Immature natural killer cell (primary cell): ENCODE measurements at regions not wholly inside any gene's neighbourhood (a gene's known extent, or its start where the extent isn't known, plus 50 kb on each side); places are given as distances from the start of the nearest gene placed in this dataset.

Experiments
- DNase-seq, 3 donors: peaks; one replicate each; pipeline ENCODE4 v3.0.0; 2022; ENCODE audit warnings: mixed read lengths in 1 of 3
- H3K27ac Mint-ChIP-seq, 6 donors: one replicate each; pipeline ENCODE4 v1.8.0; 2020; ENCODE audit warnings: mixed read lengths in 6 of 6, mild to moderate bottlenecking in 5 of 6, inconsistent platforms in 4 of 6, moderate library complexity in 3 of 6
- H3K27me3 Mint-ChIP-seq, 3 donors: one replicate each; pipeline ENCODE4 v1.8.0; 2020 to 2021; ENCODE audit warnings: low read depth in 3 of 3, mild to moderate bottlenecking in 3 of 3, mixed read lengths in 3 of 3, moderate library complexity in 3 of 3, inconsistent platforms in 1 of 3
- H3K36me3 Mint-ChIP-seq, 3 donors: one replicate each; pipeline ENCODE4 v1.8.0; 2020; ENCODE audit warnings: mixed read lengths in 3 of 3, inconsistent platforms in 2 of 3, mild to moderate bottlenecking in 2 of 3
- H3K4me1 Mint-ChIP-seq, 2 donors: one replicate each; pipeline ENCODE4 v1.8.0; 2020; ENCODE audit warnings: inconsistent platforms in 2 of 2, mild to moderate bottlenecking in 2 of 2, mixed read lengths in 2 of 2, moderate library complexity in 1 of 2
- H3K4me3 Mint-ChIP-seq, 5 donors: one replicate each; pipeline ENCODE4 v1.8.0; 2020; ENCODE audit warnings: mild to moderate bottlenecking in 5 of 5, mixed read lengths in 5 of 5, inconsistent platforms in 3 of 5, moderate library complexity in 3 of 5
- H3K9me3 Mint-ChIP-seq, 6 donors: one replicate each; pipeline ENCODE4 v1.8.0; 2020; ENCODE audit warnings: mild to moderate bottlenecking in 6 of 6, mixed read lengths in 6 of 6, inconsistent platforms in 4 of 6, moderate library complexity in 3 of 6

GRCh38 chr5:152144556-152144955 is 219.9 kb upstream of the GLRA1 start:
- DNase-seq, result no peak
- no peaks in the 10 kb centered on the region for H3K4me1 Mint-ChIP-seq
- H3K4me3 Mint-ChIP-seq, result no peak overlapping the region

GRCh38 chr5:152144030-152144429 is 219.4 kb upstream of the GLRA1 start:
- H3K27me3 Mint-ChIP-seq, result peaks cover 0 to 2% (median 2%) of the 10 kb centered on the region in 3 donors
- H3K36me3 Mint-ChIP-seq, result no peaks in the 10 kb centered on the region
- DNase-seq, result no peak
- H3K4me3 Mint-ChIP-seq, result no peak overlapping the region
- H3K4me1 Mint-ChIP-seq, result no peaks in the 10 kb centered on the region
- no peaks in the 10 kb centered on the region for H3K9me3 Mint-ChIP-seq
- H3K27ac Mint-ChIP-seq, result no peak overlapping the region

More at GRCh38 chr5:152144556-152144955, 219.9 kb upstream of the GLRA1 start:
- Mint-ChIP-seq H3K9me3 (no peaks in the 10 kb centered on the region), H3K27me3 (peaks cover 0 to 2% (median 2%) of the 10 kb centered on the region in 3 donors), H3K36me3 (no peaks in the 10 kb centered on the region), H3K27ac (no peak overlapping the region)

- no peak overlapping the region for H3K4me3 Mint-ChIP-seq
- DNase-seq, result peak; percentile 35 to 61 (median 38)
- H3K4me1 Mint-ChIP-seq, result no peaks in the 10 kb centered on the region
- no peak overlapping the region for H3K27ac Mint-ChIP-seq
- no peaks in the 10 kb centered on the region for H3K9me3 Mint-ChIP-seq
- no peaks in the 10 kb centered on the region for H3K36me3 Mint-ChIP-seq
- peaks cover 0 to 6% (median 2%) of the 10 kb centered on the region in 3 donors for H3K27me3 Mint-ChIP-seq
Measured at GRCh38 chr5:152142840-152143469, 218.3 kb upstream of the GLRA1 start.

GRCh38 chr5:152140347-152140746 is 215.7 kb upstream of the GLRA1 start:
- H3K9me3 Mint-ChIP-seq, result no peaks in the 10 kb centered on the region
- H3K4me1 Mint-ChIP-seq, result no peaks in the 10 kb centered on the region
- no peak overlapping the region for H3K27ac Mint-ChIP-seq
- DNase-seq, result no peak
- H3K27me3 Mint-ChIP-seq, result peaks cover 0 to 6% (median 0%) of the 10 kb centered on the region in 3 donors
- H3K4me3 Mint-ChIP-seq, result no peak overlapping the region
- no peaks in the 10 kb centered on the region for H3K36me3 Mint-ChIP-seq

GRCh38 chr5:152137063-152137462 is 212.4 kb upstream of the GLRA1 start:
- no peak for DNase-seq
- Mint-ChIP-seq H3K4me1 (no peaks in the 10 kb centered on the region), H3K27me3 (peaks cover 0 to 6% (median 0%) of the 10 kb centered on the region in 3 donors), H3K9me3 (no peaks in the 10 kb centered on the region), H3K27ac (no peak overlapping the region), H3K36me3 (no peaks in the 10 kb centered on the region), H3K4me3 (no peak overlapping the region)

GRCh38 chr5:152136321-152136720 is 211.7 kb upstream of the GLRA1 start:
- no peak for DNase-seq
- peaks cover 0 to 6% (median 0%) of the 10 kb centered on the region in 3 donors for H3K27me3 Mint-ChIP-seq
- H3K4me3 Mint-ChIP-seq, result no peak overlapping the region
- H3K36me3 Mint-ChIP-seq, result no peaks in the 10 kb centered on the region
- no peaks in the 10 kb centered on the region for H3K9me3 Mint-ChIP-seq
- H3K4me1 Mint-ChIP-seq, result no peaks in the 10 kb centered on the region
- no peak overlapping the region for H3K27ac Mint-ChIP-seq

- no peak overlapping the region for H3K4me3 Mint-ChIP-seq
- no peak for DNase-seq
- H3K36me3 Mint-ChIP-seq, result no peaks in the 10 kb centered on the region
- H3K27me3 Mint-ChIP-seq, result peaks cover 0 to 6% (median 0%) of the 10 kb centered on the region in 3 donors
- no peaks in the 10 kb centered on the region for H3K4me1 Mint-ChIP-seq
- no peak overlapping the region for H3K27ac Mint-ChIP-seq
- no peaks in the 10 kb centered on the region for H3K9me3 Mint-ChIP-seq
Measured at GRCh38 chr5:152135827-152136226, 211.2 kb upstream of the GLRA1 start.

- Mint-ChIP-seq H3K27ac (no peak overlapping the region), H3K9me3 (no peaks in the 10 kb centered on the region), H3K4me3 (no peak overlapping the region), H3K27me3 (peaks cover 0 to 2% (median 1%) of the 10 kb centered on the region in 3 donors), H3K36me3 (no peaks in the 10 kb centered on the region), H3K4me1 (no peaks in the 10 kb centered on the region)
- no peak for DNase-seq
Measured at GRCh38 chr5:152125661-152126205, 201.1 kb upstream of the GLRA1 start.

- Mint-ChIP-seq H3K36me3 (no peaks in the 10 kb centered on the region), H3K4me1 (no peaks in the 10 kb centered on the region), H3K4me3 (no peak overlapping the region), H3K27ac (no peak overlapping the region), H3K9me3 (no peaks in the 10 kb centered on the region), H3K27me3 (peaks cover 0 to 7% (median 2%) of the 10 kb centered on the region in 3 donors)
- no peak for DNase-seq
Measured at GRCh38 chr5:152124409-152125041, 199.9 kb upstream of the GLRA1 start.

- no peak overlapping the region for H3K4me3 Mint-ChIP-seq
- H3K36me3 Mint-ChIP-seq, result no peaks in the 10 kb centered on the region
- H3K27me3 Mint-ChIP-seq, result peaks cover 1 to 4% (median 2%) of the 10 kb centered on the region in 3 donors
- H3K4me1 Mint-ChIP-seq, result no peaks in the 10 kb centered on the region
- no peak for DNase-seq
- peaks cover 0 to 2% (median 0%) of the 10 kb centered on the region in 6 donors for H3K9me3 Mint-ChIP-seq
- H3K27ac Mint-ChIP-seq, result no peak overlapping the region
Measured at GRCh38 chr5:152118676-152119470, 194.2 kb upstream of the GLRA1 start.

GRCh38 chr5:152116934-152117333 is 192.3 kb upstream of the GLRA1 start:
- H3K27me3 Mint-ChIP-seq, result peaks cover 3 to 7% (median 4%) of the 10 kb centered on the region in 3 donors
- no peak overlapping the region for H3K4me3 Mint-ChIP-seq
- peaks cover 0 to 4% of the 10 kb centered on the region in 2 donors for H3K4me1 Mint-ChIP-seq
- peaks cover 0 to 5% (median 0%) of the 10 kb centered on the region in 6 donors for H3K9me3 Mint-ChIP-seq
- H3K36me3 Mint-ChIP-seq, result no peaks in the 10 kb centered on the region
- no peak overlapping the region for H3K27ac Mint-ChIP-seq
- no peak for DNase-seq

GRCh38 chr5:152113401-152113800 is 188.8 kb upstream of the GLRA1 start:
- H3K4me1 Mint-ChIP-seq, result peaks cover 0 to 4% of the 10 kb centered on the region in 2 donors
- DNase-seq, result peak; percentile 7 to 70 (median 19)

GRCh38 chr5:152107220-152107619 is 182.6 kb upstream of the GLRA1 start:
- H3K4me1 Mint-ChIP-seq, result no peaks in the 10 kb centered on the region
- no peak overlapping the region for H3K4me3 Mint-ChIP-seq
- H3K27ac Mint-ChIP-seq, result no peak overlapping the region
- H3K27me3 Mint-ChIP-seq, result peaks cover 2 to 9% (median 2%) of the 10 kb centered on the region in 3 donors
- no peak for DNase-seq
- peaks cover 0 to 4% (median 0%) of the 10 kb centered on the region in 6 donors for H3K9me3 Mint-ChIP-seq
- no peaks in the 10 kb centered on the region for H3K36me3 Mint-ChIP-seq

More at GRCh38 chr5:152113401-152113800, 188.8 kb upstream of the GLRA1 start:
- Mint-ChIP-seq H3K36me3 (no peaks in the 10 kb centered on the region), H3K27me3 (peaks cover 0 to 14% (median 2%) of the 10 kb centered on the region in 3 donors), H3K27ac (no peak overlapping the region), H3K4me3 (no peak overlapping the region), H3K9me3 (peaks cover 0 to 5% (median 0%) of the 10 kb centered on the region in 6 donors)

- Mint-ChIP-seq H3K4me3 (no peak overlapping the region), H3K27ac (no peak overlapping the region), H3K9me3 (peaks cover 0 to 4% (median 0%) of the 10 kb centered on the region in 6 donors), H3K36me3 (no peaks in the 10 kb centered on the region), H3K27me3 (peaks cover 2 to 9% (median 2%) of the 10 kb centered on the region in 3 donors), H3K4me1 (no peaks in the 10 kb centered on the region)
- no peak for DNase-seq
Measured at GRCh38 chr5:152106571-152106970, 181.9 kb upstream of the GLRA1 start.
